Neural crest cell (in vitro differentiated cells): ENCODE measurements at regions not wholly inside any gene's neighbourhood (a gene's known extent, or its start where the extent isn't known, plus 50 kb on each side); places are given as distances from the start of the nearest gene placed in this dataset.
"Not testable (repeated sequence)": the region's sequence is repeated elsewhere in the genome, so short reads cannot be mapped to it uniquely, and the experiment has no call there.

Source experiments
- DNase-seq: peaks from one replicate; pipeline ENCODE4 v3.0.0; 2021; ENCODE audit warnings: low read depth, mixed read lengths, low spot score
- H3K27ac Mint-ChIP-seq: one replicate; pipeline ENCODE4 v1.8.0; 2021; ENCODE audit warnings: mild to moderate bottlenecking, mixed read lengths; ENCODE audit not compliant: unreplicated experiment
- H3K27me3 Mint-ChIP-seq: 2 replicates; pipeline ENCODE4 v1.8.0; 2021; ENCODE audit warnings: low read depth, mild to moderate bottlenecking, mixed read lengths
- H3K36me3 Mint-ChIP-seq: 2 replicates; pipeline ENCODE4 v1.8.0; 2021; ENCODE audit warnings: low read depth, mild to moderate bottlenecking, mixed read lengths
- H3K4me1 Mint-ChIP-seq: 2 replicates; pipeline ENCODE4 v1.8.0; 2021; ENCODE audit warnings: mixed read lengths
- H3K4me3 Mint-ChIP-seq: one replicate; pipeline ENCODE4 v1.8.0; 2021; ENCODE audit warnings: mild to moderate bottlenecking, mixed read lengths
- H3K9me3 Mint-ChIP-seq: 2 replicates; pipeline ENCODE4 v1.8.0; 2021; ENCODE audit warnings: mixed read lengths
- TF ChIP-seq, protein P1 (sequence below): fragments of 200-600 bp; sonication (generic); conservative IDR thresholded peaks from 2 replicates; pipeline ENCODE4 v1.5.0; 2021; ENCODE audit warnings: antibody characterized with exemption, mild to moderate bottlenecking

DNA sequence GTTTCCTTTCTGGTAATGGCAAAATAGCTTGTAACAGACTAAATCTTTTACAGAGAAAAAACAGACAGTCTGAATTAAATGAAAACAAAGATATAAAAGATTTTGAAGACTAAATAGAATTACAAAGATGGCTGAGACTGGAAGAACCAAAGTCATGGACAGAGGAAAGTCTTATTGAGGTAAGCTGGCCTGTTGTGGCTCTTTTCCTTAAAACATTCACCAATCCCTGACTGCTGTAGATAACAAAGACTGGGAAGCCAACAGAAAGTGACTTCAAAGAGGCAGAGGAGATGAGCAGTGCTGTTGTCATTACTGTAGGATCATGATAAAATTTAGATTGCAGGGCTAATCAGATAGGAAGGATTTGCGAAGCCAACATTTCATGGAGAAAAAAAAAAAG is 517.0 kb downstream of the KIF2B start:
- Mint-ChIP-seq H3K4me1 (no peaks in the 10 kb centered on the region), H3K27ac (no peak overlapping the region)

DNA sequence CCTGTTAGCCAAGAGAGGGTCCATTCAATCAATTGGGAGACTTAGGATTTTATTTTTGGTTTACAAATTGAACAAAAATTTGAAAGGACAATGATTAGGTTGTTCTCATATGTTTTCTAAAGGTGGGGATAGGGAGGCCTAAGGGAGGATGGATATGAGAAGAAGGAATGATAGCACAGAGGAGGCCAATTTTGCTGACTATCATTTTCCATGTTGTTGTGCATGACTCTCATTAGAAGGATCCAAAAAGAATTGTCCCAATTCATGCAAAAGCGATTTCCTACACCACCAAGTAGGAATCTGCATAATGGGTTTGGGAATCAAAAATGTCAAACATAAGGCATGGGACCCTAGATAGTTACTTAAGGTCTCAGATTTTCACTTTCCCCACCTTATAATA is 524.8 kb downstream of the KIF2B start:
- Mint-ChIP-seq H3K36me3 (no peaks in the 10 kb centered on the region), H3K27me3 (no peaks in the 10 kb centered on the region), H3K4me3 (no peak overlapping the region), H3K27ac (no peak overlapping the region), H3K9me3 (peaks cover 5% of the 10 kb centered on the region), H3K4me1 (peaks cover 16% of the 10 kb centered on the region)
- DNase-seq: no peak
- TF ChIP-seq, protein P1, sequence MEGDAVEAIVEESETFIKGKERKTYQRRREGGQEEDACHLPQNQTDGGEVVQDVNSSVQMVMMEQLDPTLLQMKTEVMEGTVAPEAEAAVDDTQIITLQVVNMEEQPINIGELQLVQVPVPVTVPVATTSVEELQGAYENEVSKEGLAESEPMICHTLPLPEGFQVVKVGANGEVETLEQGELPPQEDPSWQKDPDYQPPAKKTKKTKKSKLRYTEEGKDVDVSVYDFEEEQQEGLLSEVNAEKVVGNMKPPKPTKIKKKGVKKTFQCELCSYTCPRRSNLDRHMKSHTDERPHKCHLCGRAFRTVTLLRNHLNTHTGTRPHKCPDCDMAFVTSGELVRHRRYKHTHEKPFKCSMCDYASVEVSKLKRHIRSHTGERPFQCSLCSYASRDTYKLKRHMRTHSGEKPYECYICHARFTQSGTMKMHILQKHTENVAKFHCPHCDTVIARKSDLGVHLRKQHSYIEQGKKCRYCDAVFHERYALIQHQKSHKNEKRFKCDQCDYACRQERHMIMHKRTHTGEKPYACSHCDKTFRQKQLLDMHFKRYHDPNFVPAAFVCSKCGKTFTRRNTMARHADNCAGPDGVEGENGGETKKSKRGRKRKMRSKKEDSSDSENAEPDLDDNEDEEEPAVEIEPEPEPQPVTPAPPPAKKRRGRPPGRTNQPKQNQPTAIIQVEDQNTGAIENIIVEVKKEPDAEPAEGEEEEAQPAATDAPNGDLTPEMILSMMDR: no peak

More for the DNA sequence above, 517.0 kb downstream of the KIF2B start:
- TF ChIP-seq, protein P1: no peak
- Mint-ChIP-seq H3K27me3 (no peaks in the 10 kb centered on the region), H3K9me3 (peaks cover 3% of the 10 kb centered on the region), H3K4me3 (no peak overlapping the region), H3K36me3 (no peaks in the 10 kb centered on the region)
- no peak for DNase-seq

DNA sequence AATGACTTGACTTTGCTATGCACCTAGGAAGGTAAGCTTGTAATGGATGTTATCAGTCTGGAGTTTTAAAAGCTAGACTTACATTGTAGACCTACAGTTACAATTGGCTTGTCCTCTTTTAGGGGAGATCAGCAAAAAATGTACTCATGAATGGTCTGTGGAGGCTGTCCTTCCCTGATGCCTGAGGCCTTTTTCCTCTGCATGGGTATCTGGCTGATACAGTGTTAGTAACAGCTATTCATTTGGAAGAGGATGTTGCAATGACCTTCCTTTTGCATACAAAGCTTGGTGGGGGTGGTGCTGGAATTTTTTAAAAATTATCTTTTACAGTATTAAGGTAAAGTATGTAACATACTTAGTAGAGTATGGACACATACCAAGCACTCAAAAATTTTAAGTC is 525.5 kb downstream of the KIF2B start:
- H3K9me3 Mint-ChIP-seq: peaks cover 5% of the 10 kb centered on the region
- peaks cover 16% of the 10 kb centered on the region for H3K4me1 Mint-ChIP-seq
- no peaks in the 10 kb centered on the region for H3K27me3 Mint-ChIP-seq
- no peak overlapping the region for H3K4me3 Mint-ChIP-seq
- no peak for DNase-seq
- no peak overlapping the region for H3K27ac Mint-ChIP-seq
- TF ChIP-seq, protein P1: no peak
- no peaks in the 10 kb centered on the region for H3K36me3 Mint-ChIP-seq

DNA sequence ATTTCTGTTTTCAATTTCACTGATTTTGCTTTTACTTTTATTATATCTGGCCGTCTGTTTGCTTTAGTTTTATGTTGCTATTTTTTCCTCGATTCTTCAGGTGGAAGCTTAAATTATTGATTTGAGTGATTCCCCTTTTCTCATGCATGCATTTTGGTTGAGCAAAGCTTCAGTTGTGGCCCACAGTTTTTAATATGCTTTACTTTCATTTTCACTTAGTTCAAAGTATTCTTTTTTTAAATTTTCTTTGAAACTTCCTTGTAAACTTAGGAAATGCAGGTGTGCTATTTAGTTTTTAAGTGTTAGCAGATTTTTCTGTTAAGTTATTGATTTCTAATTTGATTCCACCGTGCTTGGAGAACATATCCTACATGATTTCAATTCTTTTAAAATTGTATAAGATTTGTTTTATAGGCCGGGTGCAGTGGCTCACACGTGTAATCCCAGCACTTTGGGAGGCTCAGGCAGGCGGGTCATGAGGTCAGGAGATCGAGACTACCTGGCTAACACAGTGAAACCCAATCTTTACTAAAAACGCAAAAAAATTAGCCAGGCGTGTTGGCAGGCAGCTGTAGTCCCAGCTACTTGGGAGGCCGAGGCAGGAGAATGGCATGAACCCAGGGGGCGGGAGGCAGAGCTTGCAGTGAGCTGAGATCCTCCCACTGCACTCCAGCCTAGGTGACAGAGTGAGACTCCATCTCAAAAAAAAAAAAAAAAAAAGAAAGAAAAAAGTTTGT is 531.2 kb downstream of the KIF2B start:
- peaks cover 14% of the 10 kb centered on the region for H3K9me3 Mint-ChIP-seq

DNA sequence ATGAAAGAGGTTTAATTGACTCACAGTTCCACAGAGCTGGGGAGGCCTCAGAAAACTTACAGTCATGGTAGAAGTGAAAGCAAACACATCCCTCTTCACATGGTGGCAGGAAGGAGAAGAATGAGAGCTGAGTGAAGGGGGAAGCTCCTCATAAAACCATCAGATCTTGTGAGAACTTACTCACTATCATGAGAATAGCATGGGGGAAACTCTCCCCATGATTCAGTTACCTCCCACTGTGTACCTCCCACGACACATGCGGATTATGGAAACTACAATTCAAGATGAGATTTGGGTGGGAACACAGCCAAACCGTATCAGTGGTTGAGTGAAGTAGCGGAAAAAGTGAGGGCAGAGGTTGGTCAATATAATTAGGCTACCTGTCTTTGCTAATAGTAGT is 538.3 kb downstream of the KIF2B start:
- not testable (repeated sequence) for H3K4me3 Mint-ChIP-seq, DNase-seq, H3K36me3 Mint-ChIP-seq, H3K27me3 Mint-ChIP-seq, H3K27ac Mint-ChIP-seq, H3K4me1 Mint-ChIP-seq, H3K9me3 Mint-ChIP-seq

More for the DNA sequence above, 531.2 kb downstream of the KIF2B start:
- Mint-ChIP-seq H3K27ac (no peak overlapping the region), H3K4me3 (no peak overlapping the region), H3K4me1 (peaks cover 8% of the 10 kb centered on the region), H3K36me3 (peaks cover 6% of the 10 kb centered on the region), H3K27me3 (no peaks in the 10 kb centered on the region)
- TF ChIP-seq, protein P1: no peak
- DNase-seq: no peak

DNA sequence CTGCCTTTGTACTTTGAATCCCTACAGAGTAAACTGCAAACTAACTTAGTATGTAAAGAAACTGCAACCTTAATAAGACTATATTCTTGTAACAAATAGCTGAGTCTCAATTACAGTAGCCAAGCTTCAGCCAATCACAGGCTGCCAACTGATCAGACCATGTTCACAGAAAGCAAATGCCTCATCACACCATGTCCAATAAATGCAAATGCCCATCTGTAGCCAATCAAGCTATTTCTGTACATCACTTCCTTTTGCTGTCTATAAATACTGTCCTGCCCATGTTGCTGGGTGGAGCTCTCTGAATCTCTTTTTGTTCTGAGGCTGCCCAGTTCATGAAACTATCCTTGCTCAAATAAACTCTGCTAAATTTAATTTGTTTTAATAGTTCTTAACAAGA is 531.7 kb upstream of the TOM1L1 start:
- H3K4me1 Mint-ChIP-seq: peaks cover 15% of the 10 kb centered on the region
- TF ChIP-seq, protein P1: no peak
- H3K9me3 Mint-ChIP-seq: peaks cover 7% of the 10 kb centered on the region
- no peak overlapping the region for H3K4me3 Mint-ChIP-seq
- DNase-seq: no peak
- H3K27ac Mint-ChIP-seq: no peak overlapping the region
- H3K27me3 Mint-ChIP-seq: no peaks in the 10 kb centered on the region
- peaks cover 3% of the 10 kb centered on the region for H3K36me3 Mint-ChIP-seq
